MCF 10A (cell line): ENCODE measurements at regions not wholly inside any gene's neighbourhood (a gene's known extent, or its start where the extent isn't known, plus 50 kb on each side); places are given as distances from the start of the nearest gene placed in this dataset.

Experiments used
- BruUV-seq: library from RNA; stranded (reverse); fragments of 400-500 nt; replicated peaks from 2 replicates; lab custom pipeline; 2021; lab: Mats Ljungman, UMichigan
- CTCF ChIA-PET: fragments of 300-600 bp; sonication (Branson Sonifier 250); formaldehyde crosslinking; extraction: SDS; loops from one replicate; lab custom pipeline; 2021; ENCODE audit warnings: antibody characterized with exemption, inconsistent platforms; lab: Yijun Ruan, JAX
- POLR2A ChIA-PET: fragments of 300-600, 350-650 bp; sonication (Branson Sonifier 250); formaldehyde crosslinking; extraction: SDS; loops from one replicate; lab custom pipeline; 2020; ENCODE audit warnings: antibody characterized with exemption, inconsistent platforms; lab: Yijun Ruan, JAX
- DNase-seq: peaks from one replicate; pipeline ENCODE4 v3.0.0-alpha.2; 2018; ENCODE audit not compliant: unreplicated experiment
- H3K27ac Mint-ChIP-seq: one replicate; pipeline ENCODE4 v1.8.0; 2022; ENCODE audit warnings: mild to moderate bottlenecking, low read depth, mixed read lengths; ENCODE audit not compliant: unreplicated experiment
- H3K27me3 Mint-ChIP-seq: one replicate; pipeline ENCODE4 v1.8.0; 2022; ENCODE audit warnings: mixed read lengths; ENCODE audit not compliant: insufficient read depth, unreplicated experiment
- H3K36me3 Mint-ChIP-seq: one replicate; pipeline ENCODE4 v1.8.0; 2022; ENCODE audit warnings: mild to moderate bottlenecking, moderate library complexity, mixed read lengths; ENCODE audit not compliant: insufficient read depth, unreplicated experiment
- H3K4me1 Mint-ChIP-seq: one replicate; pipeline ENCODE4 v1.8.0; 2022; ENCODE audit warnings: mixed read lengths; ENCODE audit not compliant: insufficient read depth, unreplicated experiment
- H3K4me3 Mint-ChIP-seq: one replicate; pipeline ENCODE4 v1.8.0; 2022; ENCODE audit warnings: mild to moderate bottlenecking, moderate library complexity, mixed read lengths; ENCODE audit not compliant: unreplicated experiment
- H3K9me3 Mint-ChIP-seq: one replicate; pipeline ENCODE4 v1.8.0; 2022; ENCODE audit warnings: mixed read lengths; ENCODE audit not compliant: unreplicated experiment
- intact Hi-C: fragments of 100-400 bp; cut with micrococcal nuclease; formaldehyde crosslinking; loops from 2 replicates; pipeline ENCODE4 v1.14.1; 2022
- TF ChIP-seq, protein P1 (sequence below): fragments of 200-600 bp; IDR thresholded peaks from one replicate; pipeline ENCODE4 v1.8.0; 2022; ENCODE audit warnings: antibody characterized with exemption, mild to moderate bottlenecking; ENCODE audit not compliant: unreplicated experiment

- Mint-ChIP-seq H3K9me3 (no peaks in the 10 kb centered on the region), H3K27ac (no peak overlapping the region), H3K27me3 (peaks cover 78% of the 10 kb centered on the region), H3K4me1 (no peaks in the 10 kb centered on the region), H3K36me3 (no peaks in the 10 kb centered on the region), H3K4me3 (no peak overlapping the region)
- no TSS peak for BruUV-seq
- ChIA-PET CTCF (interaction anchor here (1.1 kb wide), 1 partner anchor 92 kb away, joined by 3 read pairs; no protein-coding TSS in a partner anchor), POLR2A (no interaction called here)
- DNase-seq: no peak
- intact Hi-C loops: no loop called here
- TF ChIP-seq, protein P1, sequence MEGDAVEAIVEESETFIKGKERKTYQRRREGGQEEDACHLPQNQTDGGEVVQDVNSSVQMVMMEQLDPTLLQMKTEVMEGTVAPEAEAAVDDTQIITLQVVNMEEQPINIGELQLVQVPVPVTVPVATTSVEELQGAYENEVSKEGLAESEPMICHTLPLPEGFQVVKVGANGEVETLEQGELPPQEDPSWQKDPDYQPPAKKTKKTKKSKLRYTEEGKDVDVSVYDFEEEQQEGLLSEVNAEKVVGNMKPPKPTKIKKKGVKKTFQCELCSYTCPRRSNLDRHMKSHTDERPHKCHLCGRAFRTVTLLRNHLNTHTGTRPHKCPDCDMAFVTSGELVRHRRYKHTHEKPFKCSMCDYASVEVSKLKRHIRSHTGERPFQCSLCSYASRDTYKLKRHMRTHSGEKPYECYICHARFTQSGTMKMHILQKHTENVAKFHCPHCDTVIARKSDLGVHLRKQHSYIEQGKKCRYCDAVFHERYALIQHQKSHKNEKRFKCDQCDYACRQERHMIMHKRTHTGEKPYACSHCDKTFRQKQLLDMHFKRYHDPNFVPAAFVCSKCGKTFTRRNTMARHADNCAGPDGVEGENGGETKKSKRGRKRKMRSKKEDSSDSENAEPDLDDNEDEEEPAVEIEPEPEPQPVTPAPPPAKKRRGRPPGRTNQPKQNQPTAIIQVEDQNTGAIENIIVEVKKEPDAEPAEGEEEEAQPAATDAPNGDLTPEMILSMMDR: no peak
Measured at GRCh38 chr20:57934007-57934805, 224.4 kb upstream of the PMEPA1 start.

DNA sequence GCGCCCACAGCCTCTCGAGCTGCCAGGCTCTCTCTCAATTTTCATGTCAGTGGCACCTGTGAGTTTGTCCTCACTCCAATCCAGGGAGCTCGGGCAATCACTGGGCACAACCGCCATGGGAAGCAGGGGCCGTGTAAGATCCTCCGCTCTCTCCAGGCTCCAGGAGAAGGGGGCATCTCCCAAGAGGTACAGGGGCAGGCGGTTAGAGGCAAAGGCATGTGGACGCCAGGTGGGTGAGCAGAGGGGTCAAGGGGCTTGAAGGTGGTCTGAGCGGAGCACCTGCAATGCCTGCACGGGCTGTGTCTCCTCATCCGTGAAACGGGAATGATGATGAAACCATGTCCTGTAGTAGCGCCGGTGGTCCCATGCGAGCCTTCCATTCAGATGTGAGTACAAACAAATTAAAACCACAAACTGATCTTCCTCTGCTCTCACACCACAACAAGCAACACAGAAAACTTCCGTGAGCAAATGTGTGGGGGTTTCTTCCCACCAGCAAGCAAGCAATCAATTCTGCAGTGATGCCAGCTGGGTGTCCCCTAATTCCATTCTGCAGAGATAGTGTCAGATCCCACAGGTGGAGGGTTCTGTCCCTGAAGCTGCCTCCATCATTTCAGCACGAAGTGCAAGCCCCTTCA is 222.5 kb upstream of the PMEPA1 start:
- CTCF ChIA-PET: no interaction called here
- H3K9me3 Mint-ChIP-seq: no peaks in the 10 kb centered on the region
- H3K27ac Mint-ChIP-seq: no peak overlapping the region
- TF ChIP-seq, protein P1: no peak
- peaks cover 75% of the 10 kb centered on the region for H3K27me3 Mint-ChIP-seq
- H3K4me3 Mint-ChIP-seq: no peak overlapping the region
- H3K4me1 Mint-ChIP-seq: no peaks in the 10 kb centered on the region
- POLR2A ChIA-PET: interaction anchor here (0.7 kb wide), 1 partner anchor 1813 kb away, joined by 3 read pairs; no protein-coding TSS in a partner anchor
- no peaks in the 10 kb centered on the region for H3K36me3 Mint-ChIP-seq
- intact Hi-C loops: no loop called here
- BruUV-seq: no TSS peak
- DNase-seq: no peak

DNA sequence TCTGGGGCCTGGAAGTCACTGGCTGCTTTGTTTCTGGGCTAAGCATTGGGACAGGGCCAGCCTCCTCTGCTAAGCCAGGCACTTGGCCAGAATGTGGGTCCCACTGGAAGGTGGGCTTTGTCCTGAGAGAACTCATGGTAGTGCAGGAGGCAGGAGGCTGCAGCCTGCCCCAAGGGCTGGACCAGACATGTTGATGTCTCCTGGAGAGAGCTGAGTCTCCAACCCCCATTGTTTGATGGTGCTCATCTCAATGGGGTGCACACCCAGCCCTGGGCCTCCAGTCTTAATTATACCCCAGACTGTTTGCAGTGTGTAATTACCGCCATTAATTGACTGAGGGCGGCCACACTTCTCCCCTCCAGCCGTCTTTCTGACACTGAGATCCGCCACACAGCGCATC is 220.5 kb upstream of the PMEPA1 start:
- Mint-ChIP-seq H3K36me3 (no peaks in the 10 kb centered on the region), H3K4me1 (no peaks in the 10 kb centered on the region), H3K27ac (no peak overlapping the region), H3K9me3 (peaks cover 11% of the 10 kb centered on the region), H3K27me3 (peaks cover 66% of the 10 kb centered on the region), H3K4me3 (no peak overlapping the region)
- no peak for DNase-seq
- TF ChIP-seq, protein P1: no peak
- CTCF ChIA-PET: interaction anchor here (0.6 kb wide), 1 partner anchor 186 kb away, joined by 3 read pairs; no protein-coding TSS in a partner anchor
- intact Hi-C loops: no loop called here
- POLR2A ChIA-PET: no interaction called here
- BruUV-seq: no TSS peak
